HepG2 (cell line): ENCODE measurements at regions not wholly inside any gene's neighbourhood (a gene's known extent, or its start where the extent isn't known, plus 50 kb on each side); places are given as distances from the start of the nearest gene placed in this dataset.
"Not testable (repeated sequence)": the region's sequence is repeated elsewhere in the genome, so short reads cannot be mapped to it uniquely, and the experiment has no call there.

Experiments used
- ATAC-seq: fragments of 200-7000 bp; cut with Tn5 transposase; 3 replicates; pipeline ENCODE4 v1.9.1; 2020; ENCODE audit warnings: mild to moderate bottlenecking, moderate library complexity
- BruUV-seq: library from RNA; stranded (reverse); fragments of 400-500 nt; replicated peaks from 2 replicates; lab custom pipeline; 2021; lab: Mats Ljungman, UMichigan
- CTCF ChIA-PET: fragments of 300-600 bp; formaldehyde crosslinking; extraction: SDS; loops from one replicate; lab custom pipeline; 2021; ENCODE audit warnings: low total read pairs, inconsistent platforms, low intra/inter-chr PET ratio; lab: Yijun Ruan, JAX
- POLR2A ChIA-PET: fragments of 350-600 bp; sonication (Branson Sonifier 250); formaldehyde crosslinking; loops from one replicate; lab custom pipeline; 2020; ENCODE audit warnings: antibody characterized with exemption, inconsistent platforms; lab: Yijun Ruan, JAX
- DNase-seq: peaks from one replicate; pipeline ENCODE4 v3.0.0-alpha.2; 2015; ENCODE audit warnings: low spot score
- FAIRE-seq: peaks from 3 replicates; lab custom pipeline; 2011; peaks lifted over from hg19 to GRCh38; lab: Jason Lieb, UNC
- H2AFZ ChIP-seq: one replicate; pipeline ENCODE4 v1.6.1; 2011; ENCODE audit warnings: low read length, inconsistent platforms
- H3K27ac ChIP-seq: fragments of 300-600 bp; 3 replicates; pipeline ENCODE4 v1.8.0; 2011; ENCODE audit warnings: mixed run types, mild to moderate bottlenecking, mixed read lengths, low read length, inconsistent platforms; ENCODE audit not compliant: insufficient read depth; ENCODE audit errors: extremely low read length
- H3K27me3 ChIP-seq, 2 experiments: fragments of 200-600 bp in 1 of 2; 2 replicates in 1 of 2; 3 replicates in 1 of 2; pipeline versions ENCODE4 v1.6.0 to v1.8.0; 2011; ENCODE audit warnings: low read length in 2 of 2, mild to moderate bottlenecking in 2 of 2, moderate library complexity in 2 of 2, inconsistent platforms in 1 of 2; ENCODE audit not compliant: insufficient read depth in 2 of 2, control insufficient read depth in 1 of 2
- H3K36me3 ChIP-seq, 2 experiments: fragments of 200-600 bp in 1 of 2; replicated peaks in 1 of 2; 2 replicates in 1 of 2; 3 replicates in 1 of 2; pipeline versions ENCODE4 v1.5.1 to v1.8.0; 2011; ENCODE audit warnings: low read length in 2 of 2, inconsistent platforms in 1 of 2; ENCODE audit not compliant: insufficient read depth in 2 of 2, control insufficient read depth in 1 of 2
- H3K4me1 ChIP-seq: 2 replicates; pipeline ENCODE4 v1.5.1; 2012; ENCODE audit warnings: low read length, inconsistent platforms; ENCODE audit not compliant: insufficient read depth
- H3K4me2 ChIP-seq: 2 replicates; pipeline ENCODE4 v1.6.0; 2011; ENCODE audit warnings: low read depth, low read length, inconsistent platforms
- H3K4me3 ChIP-seq, 3 experiments: fragments of 200-600 bp in 1 of 3; sonication (generic), shearing (Covaris generic) in 1 of 3; replicated peaks in 1 of 3; 2 replicates each; pipeline ENCODE4 v1.5.1; 2011 to 2016; ENCODE audit warnings: low read length in 3 of 3, inconsistent platforms in 2 of 3, low read depth in 2 of 3, mild to moderate bottlenecking in 2 of 3, control low read depth in 1 of 3, mixed read lengths in 1 of 3; ENCODE audit not compliant: insufficient read depth in 1 of 3
- H3K79me2 ChIP-seq: one replicate; pipeline ENCODE4 v1.6.1; 2011; ENCODE audit warnings: low read length, inconsistent platforms; ENCODE audit not compliant: insufficient read depth
- H3K9ac ChIP-seq: 2 replicates; pipeline ENCODE4 v1.6.0; 2011; ENCODE audit warnings: mild to moderate bottlenecking, low read depth, low read length, inconsistent platforms; ENCODE audit not compliant: insufficient read depth
- H3K9me3 ChIP-seq: 2 replicates; pipeline ENCODE4 v1.5.1; 2012; ENCODE audit warnings: mild to moderate bottlenecking, low read length
- H4K20me1 ChIP-seq: 2 replicates; pipeline ENCODE4 v1.6.0; 2011; ENCODE audit warnings: inconsistent platforms, mild to moderate bottlenecking, low read length, moderate library complexity; ENCODE audit not compliant: insufficient read depth
- AKAP8 ChIP-seq: sonication (generic); formaldehyde crosslinking; IDR thresholded peaks from 2 replicates; pipeline ENCODE4 v1.5.1; 2020; ENCODE audit warnings: mild to moderate bottlenecking, missing genetic modification reagents
- BRF2 ChIP-seq: sonication (generic); formaldehyde crosslinking; IDR thresholded peaks from 2 replicates; pipeline ENCODE4 v1.8.1; 2022; ENCODE audit warnings: mild to moderate bottlenecking, missing genetic modification reagents
- FIP1L1 ChIP-seq: fragments of 200-400 bp; formaldehyde crosslinking; IDR thresholded peaks from 2 replicates; pipeline ENCODE4 v1.6.1; 2018; ENCODE audit warnings: low read depth, mild to moderate bottlenecking, low read length, moderate library complexity, borderline replicate concordance; ENCODE audit not compliant: insufficient read depth
- SSRP1 ChIP-seq: IDR thresholded peaks from 2 replicates; pipeline ENCODE4 v1.6.1; 2016; ENCODE audit warnings: control low read depth
- ZNF350 ChIP-seq: sonication (generic); formaldehyde crosslinking; IDR thresholded peaks from 2 replicates; pipeline ENCODE4 v1.4.0; 2020; ENCODE audit warnings: mild to moderate bottlenecking, low read depth, missing genetic modification reagents, borderline replicate concordance
- in situ Hi-C: cut with HindIII; loops from 2 replicates; pipeline ENCODE4 v1.10.0; 2017; ENCODE audit warnings: low pct_unique_long_range_greater_than_20kb; ENCODE audit not compliant: extremely low pct_ligation_motif_present
- intact Hi-C: fragments of 100-400 bp; cut with micrococcal nuclease; formaldehyde crosslinking; loops from one replicate; pipeline ENCODE4 v1.10.0; 2022; ENCODE audit not compliant: unreplicated experiment
- TF ChIP-seq, protein P1 (sequence below): sonication (generic); formaldehyde crosslinking; IDR thresholded peaks from 2 replicates; pipeline ENCODE4 v1.4.0; 2020; ENCODE audit warnings: missing genetic modification reagents, borderline replicate concordance

DNA sequence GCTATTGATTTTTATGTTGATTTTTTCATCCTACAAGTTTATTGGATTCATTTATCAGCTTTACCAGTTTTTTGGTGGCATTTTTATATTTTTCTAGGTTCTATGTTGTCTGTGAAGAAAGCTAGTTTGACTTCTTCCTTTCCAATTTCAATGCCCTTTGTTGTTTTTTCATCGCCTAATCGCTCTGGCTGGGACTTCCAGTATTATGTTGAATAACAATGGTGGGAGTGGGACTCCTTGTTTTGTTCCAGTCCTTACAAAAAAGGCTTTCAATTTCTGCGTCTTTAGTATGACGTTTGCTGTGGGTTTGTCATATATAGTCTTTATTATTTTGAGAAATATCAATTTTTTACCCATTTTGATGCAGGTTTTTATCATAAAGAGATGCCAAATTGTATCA, 175.6 kb upstream of the CCNH start (continued):
- no peak for TF ChIP-seq FIP1L1
- TF ChIP-seq SSRP1 (CRISPR knock-in tag), result no peak
- TF ChIP-seq, protein P1, sequence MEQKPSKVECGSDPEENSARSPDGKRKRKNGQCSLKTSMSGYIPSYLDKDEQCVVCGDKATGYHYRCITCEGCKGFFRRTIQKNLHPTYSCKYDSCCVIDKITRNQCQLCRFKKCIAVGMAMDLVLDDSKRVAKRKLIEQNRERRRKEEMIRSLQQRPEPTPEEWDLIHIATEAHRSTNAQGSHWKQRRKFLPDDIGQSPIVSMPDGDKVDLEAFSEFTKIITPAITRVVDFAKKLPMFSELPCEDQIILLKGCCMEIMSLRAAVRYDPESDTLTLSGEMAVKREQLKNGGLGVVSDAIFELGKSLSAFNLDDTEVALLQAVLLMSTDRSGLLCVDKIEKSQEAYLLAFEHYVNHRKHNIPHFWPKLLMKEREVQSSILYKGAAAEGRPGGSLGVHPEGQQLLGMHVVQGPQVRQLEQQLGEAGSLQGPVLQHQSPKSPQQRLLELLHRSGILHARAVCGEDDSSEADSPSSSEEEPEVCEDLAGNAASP (CRISPR knock-in tag), result no peak
- TF ChIP-seq ZNF350 (CRISPR knock-in tag), result no peak
- no peak for TF ChIP-seq AKAP8 (CRISPR knock-in tag)
- no peak for TF ChIP-seq BRF2 (CRISPR knock-in tag)

- H3K27me3 ChIP-seq, DNase-seq, H3K36me3 ChIP-seq, H4K20me1 ChIP-seq, H3K9ac ChIP-seq, H3K27ac ChIP-seq, FAIRE-seq, ATAC-seq, H3K9me3 ChIP-seq, H3K4me3 ChIP-seq, H2AFZ ChIP-seq, H3K79me2 ChIP-seq, POLR2A ChIA-PET, H3K4me1 ChIP-seq, H3K4me2 ChIP-seq, in situ Hi-C loops, CTCF ChIA-PET, BruUV-seq, intact Hi-C loops: not testable (repeated sequence)
These were observed 171.0 kb upstream of the CCNH start for GRCh38 chr5:87583704-87584103.
